Prostate gland (tissue), 2 donors: ENCODE measurements at regions not wholly inside any gene's neighbourhood (a gene's known extent, or its start where the extent isn't known, plus 50 kb on each side); places are given as distances from the start of the nearest gene placed in this dataset.

Experiments used
- CTCF ChIP-seq, 4 experiments: fragments of 200-600 bp in 2 of 4; fragments of 450-650 bp in 2 of 4; sonication (generic) in 2 of 4; IDR thresholded peaks; 1 replicate in 3 of 4; 2 replicates in 1 of 4; pipeline ENCODE4 v1.5.1; 2016 to 2019; ENCODE audit warnings: antibody characterized with exemption in 4 of 4, mild to moderate bottlenecking in 2 of 4, moderate library complexity in 2 of 4
- POLR2AphosphoS5 ChIP-seq: sonication (generic); formaldehyde crosslinking; IDR thresholded peaks from one replicate; pipeline ENCODE4 v1.6.1; 2017; ENCODE audit warnings: antibody characterized with exemption

DNA sequence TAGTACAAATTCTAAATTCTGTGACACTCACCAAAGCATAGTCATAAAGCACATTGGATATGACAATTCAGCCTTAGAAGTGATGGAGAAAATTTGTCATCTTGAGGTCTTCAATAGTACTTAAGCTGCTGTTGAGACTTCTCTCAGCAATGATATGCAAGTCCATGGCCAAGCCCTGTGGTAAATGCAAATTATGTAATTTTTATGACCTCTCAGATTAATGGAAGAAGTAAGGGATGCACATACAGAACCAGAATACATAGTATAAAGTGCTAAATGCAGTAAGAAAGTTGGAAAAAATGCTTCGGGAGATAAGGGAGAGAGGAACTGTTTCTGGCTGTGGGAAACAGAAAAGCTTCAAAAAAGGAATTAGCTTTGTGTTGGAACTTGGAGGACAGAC is 700.7 kb downstream of the RNF144B start:
- TF ChIP-seq CTCF (IDR thresholded peaks at IDR 0.05): no peak
- TF ChIP-seq POLR2AphosphoS5: no peak
